ENCODE measurements at regions not wholly inside any gene's neighbourhood (a gene's known extent, or its start where the extent isn't known, plus 50 kb on each side); places are given as distances from the start of the nearest gene placed in this dataset.

- no peak for TF ChIP-seq POLR2A (IDR thresholded peaks at IDR 0.05)
- no peak for TF ChIP-seq CTCF (IDR thresholded peaks at IDR 0.05)
- intact Hi-C loops (cut with DNase I; ENCODE audit: low total_unique reads), result no loop called here
- H3K27ac ChIP-seq, result no peak overlapping the region
Observed at GRCh38 chr14:78016532-78016931, 153.6 kb upstream of the NRXN3 start.

GRCh38 chr14:78018283-78018682 lies 151.9 kb upstream of the NRXN3 start:
- Histone ChIP-seq H3K36me3 (no peaks in the 10 kb centered on the region), H3K27me3 (no peaks in the 10 kb centered on the region), H3K4me1 (no peaks in the 10 kb centered on the region), H3K27ac (no peak overlapping the region), H3K4me3 (no peak overlapping the region), H3K9me3 (no peaks in the 10 kb centered on the region)
- intact Hi-C loops (cut with DNase I; ENCODE audit: low total_unique reads), result no loop called here
- DNase-seq, result no peak
- TF ChIP-seq POLR2A (IDR thresholded peaks at IDR 0.05) (no peak), CTCF (IDR thresholded peaks at IDR 0.05) (no peak)

More at GRCh38 chr14:78016532-78016931, 153.6 kb upstream of the NRXN3 start:
- no peak for DNase-seq
- Histone ChIP-seq H3K9me3 (no peaks in the 10 kb centered on the region), H3K4me3 (no peak overlapping the region), H3K36me3 (no peaks in the 10 kb centered on the region), H3K27me3 (no peaks in the 10 kb centered on the region), H3K4me1 (no peaks in the 10 kb centered on the region)

- intact Hi-C loops (cut with DNase I; ENCODE audit: low total_unique reads), result no loop called here
- Histone ChIP-seq H3K4me1 (no peaks in the 10 kb centered on the region), H3K9me3 (no peaks in the 10 kb centered on the region), H3K4me3 (no peak overlapping the region), H3K27me3 (no peaks in the 10 kb centered on the region), H3K27ac (no peak overlapping the region), H3K36me3 (no peaks in the 10 kb centered on the region)
- DNase-seq, result no peak
- TF ChIP-seq CTCF (IDR thresholded peaks at IDR 0.05), result no peak
- TF ChIP-seq POLR2A (IDR thresholded peaks at IDR 0.05), result no peak
Observed at GRCh38 chr14:78022059-78022458, 148.1 kb upstream of the NRXN3 start.

- H3K9me3 ChIP-seq, result no peaks in the 10 kb centered on the region
- DNase-seq, result no peak
- no peak overlapping the region for H3K27ac ChIP-seq
- intact Hi-C loops (cut with DNase I; ENCODE audit: low total_unique reads), result no loop called here
- no peaks in the 10 kb centered on the region for H3K4me1 ChIP-seq
- H3K4me3 ChIP-seq, result no peak overlapping the region
- TF ChIP-seq POLR2A (IDR thresholded peaks at IDR 0.05) (no peak), CTCF (IDR thresholded peaks at IDR 0.05) (no peak)
- H3K27me3 ChIP-seq, result no peaks in the 10 kb centered on the region
- no peaks in the 10 kb centered on the region for H3K36me3 ChIP-seq
Observed at GRCh38 chr14:78023112-78023511, 147.1 kb upstream of the NRXN3 start.

- TF ChIP-seq POLR2A (IDR thresholded peaks at IDR 0.05), result no peak
- TF ChIP-seq CTCF (IDR thresholded peaks at IDR 0.05), result no peak
- Histone ChIP-seq H3K4me1 (no peaks in the 10 kb centered on the region), H3K27ac (no peak overlapping the region), H3K9me3 (no peaks in the 10 kb centered on the region), H3K4me3 (no peak overlapping the region), H3K36me3 (no peaks in the 10 kb centered on the region), H3K27me3 (no peaks in the 10 kb centered on the region)
- intact Hi-C loops (cut with DNase I; ENCODE audit: low total_unique reads), result no loop called here
- DNase-seq, result no peak
Observed at GRCh38 chr14:78028471-78028870, 141.7 kb upstream of the NRXN3 start.
